ENCODE measurements at regions not wholly inside any gene's neighbourhood (a gene's known extent, or its start where the extent isn't known, plus 50 kb on each side); places are given as distances from the start of the nearest gene placed in this dataset.

- TF ChIP-seq, protein P1, sequence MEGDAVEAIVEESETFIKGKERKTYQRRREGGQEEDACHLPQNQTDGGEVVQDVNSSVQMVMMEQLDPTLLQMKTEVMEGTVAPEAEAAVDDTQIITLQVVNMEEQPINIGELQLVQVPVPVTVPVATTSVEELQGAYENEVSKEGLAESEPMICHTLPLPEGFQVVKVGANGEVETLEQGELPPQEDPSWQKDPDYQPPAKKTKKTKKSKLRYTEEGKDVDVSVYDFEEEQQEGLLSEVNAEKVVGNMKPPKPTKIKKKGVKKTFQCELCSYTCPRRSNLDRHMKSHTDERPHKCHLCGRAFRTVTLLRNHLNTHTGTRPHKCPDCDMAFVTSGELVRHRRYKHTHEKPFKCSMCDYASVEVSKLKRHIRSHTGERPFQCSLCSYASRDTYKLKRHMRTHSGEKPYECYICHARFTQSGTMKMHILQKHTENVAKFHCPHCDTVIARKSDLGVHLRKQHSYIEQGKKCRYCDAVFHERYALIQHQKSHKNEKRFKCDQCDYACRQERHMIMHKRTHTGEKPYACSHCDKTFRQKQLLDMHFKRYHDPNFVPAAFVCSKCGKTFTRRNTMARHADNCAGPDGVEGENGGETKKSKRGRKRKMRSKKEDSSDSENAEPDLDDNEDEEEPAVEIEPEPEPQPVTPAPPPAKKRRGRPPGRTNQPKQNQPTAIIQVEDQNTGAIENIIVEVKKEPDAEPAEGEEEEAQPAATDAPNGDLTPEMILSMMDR (IDR thresholded peaks at IDR 0.05; ENCODE audit: insufficient read depth, low read length, poor library complexity, severe bottlenecking), result no peak
- TF ChIP-seq EZH2phosphoT487 (conservative IDR thresholded peaks at IDR 0.05; ENCODE audit: low read length), result no peak
Measured at GRCh38 chr6:12449447-12449846, 159.3 kb downstream of the EDN1 start.
